GM18867 (cell line): ENCODE measurements at regions not wholly inside any gene's neighbourhood (a gene's known extent, or its start where the extent isn't known, plus 50 kb on each side); places are given as distances from the start of the nearest gene placed in this dataset.

ENCODE experiments used
- ATAC-seq: cut with Tn5 transposase; IDR thresholded peaks from one replicate; pipeline ENCODE4 v1.9.1; 2021; ENCODE audit warnings: mild to moderate bottlenecking, moderate library complexity; ENCODE audit not compliant: unreplicated experiment

GRCh38 chr16:87250431-87250960, 66.7 kb downstream of the C16orf95 start:
- ATAC-seq: no peak

GRCh38 chr16:87252269-87252970, 64.8 kb downstream of the C16orf95 start:
- no peak for ATAC-seq
